Testis (tissue), 2 donors: ENCODE measurements at regions not wholly inside any gene's neighbourhood (a gene's known extent, or its start where the extent isn't known, plus 50 kb on each side); places are given as distances from the start of the nearest gene placed in this dataset.

Experiments
- DNase-seq: peaks from one replicate; pipeline ENCODE4 v3.0.0-alpha.2; 2019
- H3K27ac ChIP-seq, 2 donors: fragments of 200-600 bp; sonication (generic); one replicate each; pipeline ENCODE4 v1.5.1; 2019
- H3K27me3 ChIP-seq: fragments of 200-600 bp; sonication (generic); one replicate; pipeline ENCODE4 v1.5.1; 2019
- H3K36me3 ChIP-seq: fragments of 200-600 bp; sonication (generic); one replicate; pipeline ENCODE4 v1.5.1; 2017; ENCODE audit warnings: low read depth; ENCODE audit errors: missing control alignments
- H3K4me1 ChIP-seq: fragments of 200-600 bp; sonication (generic); one replicate; pipeline ENCODE4 v1.5.1; 2019
- H3K4me3 ChIP-seq, 2 donors: fragments of 200-600 bp; sonication (generic); one replicate each; pipeline ENCODE4 v1.5.1; 2017 to 2019
- H3K9me3 ChIP-seq: fragments of 200-600 bp; sonication (generic); one replicate; pipeline ENCODE4 v1.5.1; 2017
- CTCF ChIP-seq, 3 experiments: fragments of 450-650 bp in 2 of 3; fragments of 200-600 bp in 1 of 3; sonication (generic) in 1 of 3; IDR thresholded peaks; one replicate each; pipeline ENCODE4 v1.5.1; 2016 to 2019; ENCODE audit warnings: antibody characterized with exemption in 3 of 3, mild to moderate bottlenecking in 2 of 3, moderate library complexity in 1 of 3
- POLR2A ChIP-seq: fragments of 450-650 bp; IDR thresholded peaks from one replicate; pipeline ENCODE4 v1.6.1; 2017; ENCODE audit warnings: antibody characterized with exemption, mild to moderate bottlenecking, moderate library complexity
- WGBS, 2 donors: methylation state at CpG; one replicate each; pipeline ENCODE4 v1.1.5; 2018; 5-methylcytosine and 5-hydroxymethylcytosine counted together
- intact Hi-C: fragments of 100-400 bp; cut with DNase I; formaldehyde crosslinking; loops from one replicate; pipeline ENCODE4 v1.15.1; 2023; ENCODE audit warnings: low total_unique reads

DNA sequence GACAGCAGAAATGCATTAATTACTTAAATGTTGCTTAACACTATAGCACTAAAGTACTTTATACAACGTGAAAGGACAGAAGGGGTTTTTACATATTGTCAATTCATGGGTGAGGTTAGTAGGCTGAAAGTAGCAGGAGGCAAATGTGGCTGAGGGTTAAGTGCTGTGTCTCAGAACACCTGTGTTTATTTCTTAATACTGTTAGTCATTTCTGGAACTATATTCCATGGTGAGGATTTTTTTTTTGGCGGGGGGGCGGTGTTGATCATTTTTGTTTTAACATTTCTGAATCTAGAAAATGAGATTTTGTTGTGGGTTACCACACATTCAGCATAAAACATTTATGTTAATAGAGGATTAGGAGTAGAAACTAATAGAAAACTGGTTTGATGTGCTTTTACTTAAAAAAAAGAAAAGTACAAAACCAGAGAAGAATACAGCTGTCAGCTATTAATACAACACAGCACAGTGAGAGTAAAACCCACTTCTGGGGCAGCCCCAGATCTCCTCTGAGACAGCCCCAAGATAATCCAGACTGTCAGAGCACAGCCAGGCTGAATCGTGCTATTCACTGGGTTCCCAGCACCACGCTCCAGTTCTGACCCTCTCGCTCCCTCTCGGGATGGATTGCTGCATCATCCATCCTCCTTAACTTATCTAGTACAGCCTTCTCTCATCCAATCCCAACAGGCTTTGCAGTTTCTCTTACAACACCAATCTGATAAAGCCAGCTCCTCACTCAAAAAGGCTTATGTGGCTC is 307.7 kb downstream of the TUSC7 start:
- intact Hi-C loops, result no loop called here
- Histone ChIP-seq H3K27ac (no peak overlapping the region), H3K9me3 (no peaks in the 10 kb centered on the region), H3K27me3 (no peaks in the 10 kb centered on the region), H3K36me3 (no peaks in the 10 kb centered on the region), H3K4me1 (no peaks in the 10 kb centered on the region), H3K4me3 (no peak overlapping the region)
- 83 to 88% methylated on average over 6 of the region's 7 CpGs for WGBS, 2 donors
- TF ChIP-seq POLR2A (no peak), CTCF (IDR thresholded peaks at IDR 0.05) (no peak)
- no peak for DNase-seq

- intact Hi-C loops, result no loop called here
- no peaks in the 10 kb centered on the region for H3K9me3 ChIP-seq
- DNase-seq, result no peak
These were observed 309.1 kb downstream of the TUSC7 start for GRCh38 chr3:117018655-117019054.

GRCh38 chr3:117019082-117019713 is 309.6 kb downstream of the TUSC7 start:
- Histone ChIP-seq H3K36me3 (no peaks in the 10 kb centered on the region), H3K4me3 (no peak overlapping the region), H3K27me3 (no peaks in the 10 kb centered on the region), H3K4me1 (no peaks in the 10 kb centered on the region), H3K27ac (no peak overlapping the region), H3K9me3 (no peaks in the 10 kb centered on the region)
- WGBS, 2 donors, result 26 to 31% methylated on average over 7 of the region's 7 CpGs
- DNase-seq, result peak; percentile 80
- TF ChIP-seq POLR2A, result no peak
- peak; percentile 43 to 80 (median 62) for TF ChIP-seq CTCF (IDR thresholded peaks at IDR 0.05)
- intact Hi-C loops, result no loop called here

More at GRCh38 chr3:117018655-117019054, 309.1 kb downstream of the TUSC7 start:
- no peak overlapping the region for H3K27ac ChIP-seq
- TF ChIP-seq CTCF (IDR thresholded peaks at IDR 0.05) (no peak), POLR2A (no peak)
- no peak overlapping the region for H3K4me3 ChIP-seq
- H3K4me1 ChIP-seq, result no peaks in the 10 kb centered on the region
- no peaks in the 10 kb centered on the region for H3K36me3 ChIP-seq
- WGBS, 2 donors, result 37 to 54% methylated on average over 5 of the region's 5 CpGs
- no peaks in the 10 kb centered on the region for H3K27me3 ChIP-seq

- no peak for DNase-seq
- peak overlapping the region in 1 of 2 donors; percentile 21 for H3K4me3 ChIP-seq
- no peaks in the 10 kb centered on the region for H3K36me3 ChIP-seq
- H3K27me3 ChIP-seq, result no peaks in the 10 kb centered on the region
- intact Hi-C loops, result no loop called here
- no peaks in the 10 kb centered on the region for H3K4me1 ChIP-seq
- no peak for TF ChIP-seq POLR2A
- no peak for TF ChIP-seq CTCF (IDR thresholded peaks at IDR 0.05)
- 51 to 89% methylated on average over 22 of the region's 22 CpGs for WGBS, 2 donors
- no peaks in the 10 kb centered on the region for H3K9me3 ChIP-seq
- no peak overlapping the region for H3K27ac ChIP-seq
These were observed 316.8 kb downstream of the TUSC7 start for GRCh38 chr3:117026401-117026800.
